ENCODE measurements at regions not wholly inside any gene's neighbourhood (a gene's known extent, or its start where the extent isn't known, plus 50 kb on each side); places are given as distances from the start of the nearest gene placed in this dataset.

GRCh38 chr3:80192936-80193335, 425.1 kb upstream of the ROBO1 start:
- H3K4me3 ChIP-seq, result no peak overlapping the region
- no peak overlapping the region for H3K27ac ChIP-seq
- ATAC-seq, result no peak
- WGBS, 2 donors (ENCODE audit: low coverage in 1 of 2), result 56 to 65% methylated on average over 3 of the region's 3 CpGs
- no peaks in the 10 kb centered on the region for H3K4me1 ChIP-seq
- H3K27me3 ChIP-seq, result no peaks in the 10 kb centered on the region
- no peaks in the 10 kb centered on the region for H3K9me3 ChIP-seq
- no peaks in the 10 kb centered on the region for H3K36me3 ChIP-seq
- TF ChIP-seq, protein P1, sequence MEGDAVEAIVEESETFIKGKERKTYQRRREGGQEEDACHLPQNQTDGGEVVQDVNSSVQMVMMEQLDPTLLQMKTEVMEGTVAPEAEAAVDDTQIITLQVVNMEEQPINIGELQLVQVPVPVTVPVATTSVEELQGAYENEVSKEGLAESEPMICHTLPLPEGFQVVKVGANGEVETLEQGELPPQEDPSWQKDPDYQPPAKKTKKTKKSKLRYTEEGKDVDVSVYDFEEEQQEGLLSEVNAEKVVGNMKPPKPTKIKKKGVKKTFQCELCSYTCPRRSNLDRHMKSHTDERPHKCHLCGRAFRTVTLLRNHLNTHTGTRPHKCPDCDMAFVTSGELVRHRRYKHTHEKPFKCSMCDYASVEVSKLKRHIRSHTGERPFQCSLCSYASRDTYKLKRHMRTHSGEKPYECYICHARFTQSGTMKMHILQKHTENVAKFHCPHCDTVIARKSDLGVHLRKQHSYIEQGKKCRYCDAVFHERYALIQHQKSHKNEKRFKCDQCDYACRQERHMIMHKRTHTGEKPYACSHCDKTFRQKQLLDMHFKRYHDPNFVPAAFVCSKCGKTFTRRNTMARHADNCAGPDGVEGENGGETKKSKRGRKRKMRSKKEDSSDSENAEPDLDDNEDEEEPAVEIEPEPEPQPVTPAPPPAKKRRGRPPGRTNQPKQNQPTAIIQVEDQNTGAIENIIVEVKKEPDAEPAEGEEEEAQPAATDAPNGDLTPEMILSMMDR (IDR thresholded peaks at IDR 0.05), result no peak
- TF ChIP-seq POLR2AphosphoS5 (IDR thresholded peaks at IDR 0.05) (no peak), EP300 (IDR thresholded peaks at IDR 0.05) (no peak), POLR2A (IDR thresholded peaks at IDR 0.05) (no peak)

DNA sequence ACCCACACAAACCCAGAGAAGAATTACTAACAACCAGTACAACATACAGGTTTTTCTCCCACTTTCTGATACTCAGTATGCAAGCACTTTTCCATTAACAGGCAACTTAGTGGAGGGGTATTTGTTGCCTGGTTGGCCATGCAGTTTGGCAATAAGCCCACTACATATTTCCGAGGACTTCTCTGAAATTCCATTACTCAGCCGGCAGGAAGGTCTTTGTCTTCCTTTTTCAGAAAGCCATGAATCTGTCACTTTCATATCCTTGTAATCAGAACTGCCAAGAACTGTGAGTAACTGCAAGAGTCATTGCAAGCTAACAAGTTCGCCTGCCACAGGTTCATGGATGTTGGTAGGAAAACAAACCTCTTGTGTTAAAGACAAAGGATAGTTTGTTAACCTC, 422.3 kb upstream of the ROBO1 start:
- Histone ChIP-seq H3K27me3 (no peaks in the 10 kb centered on the region), H3K27ac (no peak overlapping the region), H3K4me3 (no peak overlapping the region), H3K4me1 (no peaks in the 10 kb centered on the region), H3K9me3 (no peaks in the 10 kb centered on the region), H3K36me3 (no peaks in the 10 kb centered on the region)
- 8 to 13% methylated on average over 1 to 3 of the region's 3 CpGs for WGBS, 2 donors (ENCODE audit: low coverage in 1 of 2)
- no peak for ATAC-seq
- TF ChIP-seq, protein P1 (IDR thresholded peaks at IDR 0.05), result no peak
- TF ChIP-seq POLR2A (IDR thresholded peaks at IDR 0.05) (no peak), POLR2AphosphoS5 (IDR thresholded peaks at IDR 0.05) (no peak), EP300 (IDR thresholded peaks at IDR 0.05) (no peak)

GRCh38 chr3:80187981-80188380, 420.2 kb upstream of the ROBO1 start:
- WGBS, 2 donors (ENCODE audit: low coverage in 1 of 2), result 84 to 88% methylated on average over 2 of the region's 2 CpGs
- Histone ChIP-seq H3K36me3 (no peaks in the 10 kb centered on the region), H3K27ac (no peak overlapping the region), H3K4me3 (no peak overlapping the region), H3K27me3 (no peaks in the 10 kb centered on the region), H3K9me3 (no peaks in the 10 kb centered on the region), H3K4me1 (no peaks in the 10 kb centered on the region)
- TF ChIP-seq POLR2A (IDR thresholded peaks at IDR 0.05), result no peak
- TF ChIP-seq, protein P1 (IDR thresholded peaks at IDR 0.05), result no peak
- no peak for TF ChIP-seq POLR2AphosphoS5 (IDR thresholded peaks at IDR 0.05)
- TF ChIP-seq EP300 (IDR thresholded peaks at IDR 0.05), result no peak
- no peak for ATAC-seq

DNA sequence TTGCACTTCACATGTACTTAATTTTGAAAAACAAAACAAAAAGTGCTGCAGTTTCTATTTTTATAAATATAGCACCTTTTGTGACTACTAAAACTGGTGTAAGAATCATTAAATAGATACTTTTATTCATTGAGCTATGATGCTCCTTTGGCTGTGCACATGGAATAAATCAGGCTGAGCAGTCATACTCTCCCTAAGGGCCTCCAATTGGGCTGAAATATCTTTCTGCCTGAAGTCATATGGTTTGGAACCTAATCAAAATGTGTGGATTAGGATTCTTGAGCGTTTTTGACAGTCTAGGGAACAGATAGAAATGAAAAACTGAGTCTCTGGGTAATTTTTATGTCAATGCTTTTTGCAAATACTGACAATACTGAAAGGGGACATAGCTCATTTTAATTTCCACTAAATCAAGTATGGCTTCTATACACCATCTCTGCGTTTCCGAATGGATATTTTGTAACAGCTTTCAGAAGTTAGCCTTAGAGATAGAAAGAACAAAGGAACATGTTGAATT, 392.2 kb upstream of the ROBO1 start:
- TF ChIP-seq, protein P1 (IDR thresholded peaks at IDR 0.05), result no peak
- TF ChIP-seq EP300 (IDR thresholded peaks at IDR 0.05) (no peak), POLR2A (IDR thresholded peaks at IDR 0.05) (no peak), POLR2AphosphoS5 (IDR thresholded peaks at IDR 0.05) (no peak)
- Histone ChIP-seq H3K27ac (no peak overlapping the region), H3K9me3 (no peaks in the 10 kb centered on the region), H3K36me3 (no peaks in the 10 kb centered on the region), H3K4me3 (no peak overlapping the region), H3K27me3 (no peaks in the 10 kb centered on the region), H3K4me1 (no peaks in the 10 kb centered on the region)
- ATAC-seq, result no peak
- WGBS, 2 donors (ENCODE audit: low coverage in 1 of 2), result 42 to 50% methylated on average over 3 of the region's 3 CpGs

GRCh38 chr3:80158332-80158731, 390.5 kb upstream of the ROBO1 start:
- H3K4me3 ChIP-seq, result no peak overlapping the region
- H3K4me1 ChIP-seq, result no peaks in the 10 kb centered on the region
- no peak for TF ChIP-seq POLR2A (IDR thresholded peaks at IDR 0.05)
- TF ChIP-seq POLR2AphosphoS5 (IDR thresholded peaks at IDR 0.05), result no peak
- TF ChIP-seq EP300 (IDR thresholded peaks at IDR 0.05), result no peak
- TF ChIP-seq, protein P1 (IDR thresholded peaks at IDR 0.05), result no peak
- no peaks in the 10 kb centered on the region for H3K9me3 ChIP-seq
- no peak overlapping the region for H3K27ac ChIP-seq
- no peak for ATAC-seq
- WGBS, 2 donors (ENCODE audit: low coverage in 1 of 2), result 80 to 82% methylated on average over 3 of the region's 3 CpGs
- no peaks in the 10 kb centered on the region for H3K27me3 ChIP-seq
- no peaks in the 10 kb centered on the region for H3K36me3 ChIP-seq

Measured in gastroesophageal sphincter (tissue), 4 donors.